Activated CD8-positive, alpha-beta memory T cell treated with anti-CD3 and anti-CD28 coated beads, Interleukin-2, amount 50 U/mL, for 1 hour (primary cell): ENCODE measurements at regions not wholly inside any gene's neighbourhood (a gene's known extent, or its start where the extent isn't known, plus 50 kb on each side); places are given as distances from the start of the nearest gene placed in this dataset.

ENCODE experiments used
- DNase-seq: peaks from one replicate; pipeline ENCODE4 v3.0.0-alpha.2; 2020; ENCODE audit errors: extremely low read depth

DNA sequence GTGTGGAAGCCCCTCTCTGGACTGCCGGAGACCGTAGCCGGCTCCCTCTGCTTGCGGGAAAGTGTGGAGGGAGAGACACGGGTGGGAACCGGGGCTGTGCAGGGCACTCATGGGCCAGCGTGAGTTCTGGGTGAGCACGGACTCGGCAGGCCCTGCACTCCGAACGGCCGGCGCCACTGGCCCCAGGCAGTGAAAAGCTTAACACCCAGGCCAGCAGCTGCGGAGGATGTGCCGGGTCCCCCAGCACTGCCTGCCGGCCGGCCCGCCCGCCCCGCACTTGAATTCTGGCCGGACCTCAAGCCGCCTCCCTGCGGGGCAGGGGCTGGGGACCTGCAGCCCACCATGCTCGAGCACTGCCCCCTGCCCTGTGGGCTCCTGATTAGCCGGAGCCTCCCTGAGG, 147.0 kb downstream of the FGF9 start:
- no peak for DNase-seq

DNA sequence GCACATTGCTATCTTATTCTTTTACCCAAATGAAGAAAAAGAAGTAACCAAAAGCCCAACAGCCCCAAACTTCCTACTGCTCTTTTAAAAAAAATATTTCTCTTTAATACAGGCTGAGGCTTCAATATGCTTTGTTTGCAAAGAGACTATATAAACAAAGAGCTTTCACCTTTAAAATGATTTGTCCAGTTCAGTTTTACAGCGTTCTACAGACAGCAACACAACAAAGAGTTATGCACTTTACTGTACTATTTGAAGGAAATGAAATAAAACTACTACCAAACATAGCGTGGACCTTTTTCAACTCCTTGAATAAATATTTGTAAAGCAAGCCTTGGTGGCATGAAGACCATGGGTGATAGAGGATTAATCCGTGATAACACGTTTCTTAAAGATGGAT, 151.2 kb downstream of the FGF9 start:
- no peak for DNase-seq

DNA sequence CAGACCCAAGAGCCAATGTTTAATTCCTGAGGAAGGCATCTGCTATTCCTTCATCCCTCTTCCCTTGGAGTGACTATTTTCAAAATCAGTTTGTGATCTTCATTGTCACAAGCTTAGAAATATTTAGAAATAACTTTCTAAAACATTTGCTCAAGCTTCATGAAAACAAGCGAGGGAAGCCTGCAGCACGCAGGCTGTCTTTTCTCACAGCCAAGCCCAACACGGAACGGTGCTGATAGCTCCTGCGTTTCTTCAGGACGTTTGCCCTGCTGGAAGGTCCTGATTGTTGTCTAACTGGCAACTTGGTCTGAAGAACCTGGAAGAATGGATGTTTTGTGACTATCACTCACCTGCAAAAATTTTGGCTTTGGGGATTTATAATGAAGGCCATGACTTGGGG, 152.5 kb downstream of the FGF9 start:
- DNase-seq: no peak

DNA sequence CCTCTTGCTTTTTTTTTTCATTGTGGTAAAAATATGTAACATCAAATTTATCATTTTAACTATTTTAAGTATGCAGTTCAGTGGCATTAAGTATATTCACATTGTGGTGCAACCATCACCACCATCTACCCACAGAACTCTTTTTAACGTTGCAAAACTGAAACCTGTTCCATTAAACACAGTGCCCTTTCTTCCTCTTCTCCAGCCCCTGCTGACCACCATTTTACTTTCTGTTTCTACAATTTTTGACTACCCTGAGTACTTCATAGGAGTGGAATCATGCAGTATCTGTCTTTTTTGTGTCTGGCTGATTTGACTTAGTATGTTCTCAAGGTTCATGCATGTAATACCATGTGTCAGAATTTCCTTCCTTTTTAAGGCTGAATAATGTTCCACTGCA, 153.1 kb downstream of the FGF9 start:
- DNase-seq: no peak

DNA sequence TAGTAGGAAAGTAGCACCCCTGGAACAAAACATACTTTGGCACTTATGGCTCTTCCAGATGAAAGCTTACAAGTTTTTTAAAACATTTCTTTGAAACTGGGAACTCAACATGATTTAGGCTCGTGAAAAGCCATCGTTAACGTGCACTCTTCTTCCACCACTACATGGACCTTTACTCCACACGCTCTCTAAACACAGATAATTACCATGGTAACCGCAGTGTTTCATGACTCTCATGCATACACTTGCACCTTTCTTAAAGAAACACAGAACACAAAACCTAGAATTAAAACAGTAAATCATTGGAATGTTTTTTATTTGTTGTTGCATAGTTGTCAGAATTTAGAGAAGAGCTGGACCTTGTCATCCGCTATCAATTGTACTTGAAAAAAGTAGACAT, 154.3 kb downstream of the FGF9 start:
- DNase-seq: no peak

DNA sequence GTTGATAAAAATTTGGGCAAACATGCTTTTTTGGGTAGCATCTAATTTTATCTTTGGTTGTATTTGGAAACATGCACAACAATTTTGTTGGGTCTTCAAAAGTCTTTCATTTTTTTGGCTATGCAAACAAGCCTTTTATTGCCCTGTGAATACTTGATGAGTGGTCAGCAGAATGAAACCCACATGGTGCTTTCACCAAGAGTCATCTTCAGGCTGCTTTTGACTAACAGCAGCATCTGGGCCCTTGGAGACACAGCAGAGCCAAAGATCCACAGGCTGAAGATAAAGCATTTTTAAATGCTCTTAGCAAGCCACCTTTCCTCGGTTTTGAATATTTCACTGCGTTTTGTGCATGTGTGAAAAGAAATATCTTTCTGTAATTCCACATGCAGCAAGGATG, 154.9 kb downstream of the FGF9 start:
- DNase-seq: no peak

DNA sequence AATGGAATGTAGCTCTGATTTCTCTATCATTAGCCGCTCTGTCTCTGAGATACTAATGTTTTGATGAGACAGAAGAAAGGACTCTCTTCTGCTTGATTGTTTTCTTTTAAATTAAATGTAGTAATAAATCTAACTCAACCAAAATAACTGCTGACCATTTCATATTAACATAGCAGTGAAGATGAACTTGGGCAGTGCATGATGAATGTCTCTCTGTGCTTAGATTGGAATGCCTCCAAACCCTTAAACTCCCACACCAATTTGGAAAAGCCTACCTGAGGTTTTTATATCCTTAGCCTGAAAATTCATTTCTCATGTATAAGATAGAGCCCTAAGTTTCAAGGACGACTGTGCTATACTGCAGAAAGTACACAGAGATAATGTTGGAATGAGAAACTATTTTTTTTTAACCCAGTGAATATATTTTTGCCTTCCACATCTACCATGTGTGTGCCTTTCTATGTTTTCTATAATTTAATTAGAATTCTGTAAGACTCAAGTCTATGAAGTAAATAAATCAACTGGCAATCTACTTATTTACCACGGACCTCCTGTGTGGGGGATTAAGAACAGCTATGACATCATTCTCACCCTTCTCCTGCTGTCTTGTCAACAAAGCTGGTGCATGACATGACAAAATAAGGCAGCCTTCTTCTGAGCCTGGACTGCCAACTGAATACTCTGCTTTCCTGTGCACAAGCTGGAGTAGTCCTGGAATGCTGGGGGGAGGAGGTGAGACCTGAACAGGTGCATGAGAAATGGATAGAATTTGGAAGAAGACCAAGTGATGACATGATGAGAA, 155.5 kb downstream of the FGF9 start:
- DNase-seq: no peak

DNA sequence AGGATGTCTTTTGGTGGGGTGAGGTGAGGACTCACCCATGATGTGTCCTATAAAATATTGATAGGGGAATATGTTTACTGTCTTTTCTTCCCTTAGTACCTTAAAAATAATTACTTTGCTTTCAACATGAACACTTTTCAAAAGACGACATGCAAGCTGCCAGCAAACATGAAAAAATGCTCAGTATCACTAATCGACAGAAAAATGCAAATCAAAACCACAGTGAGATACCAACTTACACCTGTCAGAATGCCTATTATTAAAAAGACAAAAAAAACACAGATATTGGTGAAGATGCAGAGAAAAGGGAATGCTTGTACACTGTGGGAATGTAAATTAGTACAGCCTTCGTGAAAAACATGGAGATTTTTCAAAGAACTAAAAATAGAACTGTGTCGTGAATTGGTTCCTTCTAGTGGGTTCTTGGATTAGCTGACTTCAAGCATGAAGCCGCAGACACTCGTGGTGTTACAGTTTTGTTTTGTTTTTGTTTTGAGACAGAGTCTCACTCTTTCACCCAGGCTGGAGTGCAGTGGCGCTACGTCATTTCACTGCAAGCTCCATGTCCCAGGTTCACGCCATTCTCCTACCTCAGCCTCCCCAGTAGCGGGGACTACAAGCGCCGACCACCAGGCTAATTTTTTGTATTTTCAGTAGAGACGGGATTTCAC, 160.9 kb downstream of the FGF9 start:
- DNase-seq: no peak

DNA sequence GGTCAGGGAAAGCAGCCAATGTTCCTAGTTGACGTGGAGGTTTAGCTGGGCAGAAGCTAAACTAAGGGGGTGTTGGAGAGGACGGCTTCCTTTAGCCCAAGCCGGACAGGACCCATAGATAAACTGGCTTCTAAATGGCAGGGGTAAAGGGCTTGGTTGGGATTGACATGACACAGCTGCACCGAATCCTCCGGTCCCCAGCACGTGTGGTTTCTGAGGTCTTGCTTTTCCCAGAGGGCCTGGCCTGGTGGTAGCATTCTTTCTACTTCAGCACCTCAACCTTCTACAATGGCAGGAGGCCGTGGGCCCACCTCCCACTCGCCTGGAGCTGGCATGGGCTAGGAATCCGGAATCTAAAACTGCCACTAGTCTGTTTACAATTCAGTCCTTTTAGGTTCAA, 163.0 kb downstream of the FGF9 start:
- DNase-seq: no peak

DNA sequence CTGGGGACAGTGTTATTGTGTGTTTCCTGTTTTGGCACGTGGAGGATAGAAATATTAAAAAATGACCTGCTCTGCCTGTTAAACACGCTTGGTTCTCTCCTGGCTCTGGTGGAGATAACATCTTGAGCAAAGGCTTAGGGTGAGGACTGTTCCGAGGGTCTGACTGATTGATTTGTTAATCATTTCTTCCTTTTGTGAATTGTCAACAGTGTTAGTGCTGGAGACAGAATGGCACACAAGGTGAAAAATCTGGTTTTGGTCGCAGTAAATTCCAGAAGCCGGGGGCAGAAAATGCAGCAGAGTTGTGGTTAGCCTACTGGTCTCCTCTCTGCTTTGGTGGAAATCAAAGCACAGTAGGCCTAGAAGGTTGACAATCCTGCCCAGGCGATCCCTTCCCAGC, 163.6 kb downstream of the FGF9 start:
- DNase-seq: no peak

DNA sequence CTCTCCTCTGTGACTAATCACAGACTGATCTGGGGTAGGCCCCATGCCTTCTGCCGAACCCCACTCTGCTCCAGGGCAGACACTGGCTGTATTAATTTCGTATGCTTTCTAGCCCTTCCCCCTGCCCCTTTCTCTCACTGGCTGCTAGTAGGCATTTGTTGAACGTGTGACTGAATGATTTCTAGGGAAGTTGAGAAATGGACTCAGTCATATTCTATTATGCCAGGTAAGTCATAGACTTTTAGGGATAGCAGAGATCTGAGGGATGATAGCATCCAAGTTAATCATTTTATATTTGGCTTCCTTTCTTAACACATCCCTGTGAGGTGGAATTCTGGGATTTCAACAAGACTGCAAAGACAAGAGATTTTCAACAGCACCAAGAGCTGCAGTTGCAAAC, 166.4 kb downstream of the FGF9 start:
- no peak for DNase-seq

DNA sequence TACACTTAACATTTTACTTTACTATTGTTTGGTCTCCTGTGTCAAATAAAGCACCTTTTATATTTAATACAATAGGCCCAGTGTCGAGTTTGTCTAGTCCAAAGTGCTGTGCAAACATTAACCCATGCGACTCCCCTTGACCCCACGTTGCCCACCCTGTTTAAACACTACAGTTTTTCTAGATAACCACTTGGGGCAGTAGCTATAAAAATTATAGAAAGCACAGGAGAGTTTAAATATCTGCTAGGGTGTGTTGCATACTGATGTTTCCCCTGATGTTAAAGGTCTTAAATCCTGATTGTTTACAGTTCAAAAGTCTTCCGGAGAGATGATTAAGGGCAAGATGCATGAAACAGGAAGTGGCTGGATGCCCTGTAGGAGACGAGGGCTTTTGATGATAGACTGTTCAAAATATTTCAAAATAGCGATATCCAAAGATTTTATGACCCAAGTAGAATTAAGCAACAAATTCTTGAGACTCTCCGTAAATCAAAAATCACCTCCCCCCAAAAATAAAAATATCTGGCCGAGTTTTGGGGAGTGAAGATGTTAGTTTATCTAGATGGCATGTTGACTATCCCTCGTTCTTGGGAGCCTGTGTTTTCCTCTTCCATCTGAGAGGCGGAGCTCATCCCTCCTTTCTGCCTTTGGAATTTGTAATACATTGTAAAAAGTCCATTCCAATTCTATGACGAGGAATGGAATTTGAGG, 167.1 kb downstream of the FGF9 start:
- no peak for DNase-seq

DNA sequence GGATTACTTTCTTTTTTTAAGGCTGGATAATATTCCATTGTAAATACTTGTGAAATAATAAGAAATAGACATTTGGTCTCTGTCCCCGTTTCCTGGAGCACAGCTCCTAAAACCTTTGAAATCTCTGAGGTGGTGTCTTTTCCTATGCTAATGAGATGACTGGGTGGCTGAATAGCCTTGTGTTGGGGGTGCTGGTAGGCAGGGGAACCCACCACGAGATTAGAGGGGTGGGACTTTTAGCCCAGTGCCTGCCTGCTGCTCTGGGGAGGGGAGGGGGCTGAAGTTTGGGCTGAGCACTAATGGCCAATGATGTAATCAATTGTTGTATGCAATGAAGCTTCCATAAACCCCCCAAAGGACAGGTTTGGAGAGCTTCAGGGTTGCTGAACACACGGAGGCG, 175.7 kb downstream of the FGF9 start:
- DNase-seq: no peak

DNA sequence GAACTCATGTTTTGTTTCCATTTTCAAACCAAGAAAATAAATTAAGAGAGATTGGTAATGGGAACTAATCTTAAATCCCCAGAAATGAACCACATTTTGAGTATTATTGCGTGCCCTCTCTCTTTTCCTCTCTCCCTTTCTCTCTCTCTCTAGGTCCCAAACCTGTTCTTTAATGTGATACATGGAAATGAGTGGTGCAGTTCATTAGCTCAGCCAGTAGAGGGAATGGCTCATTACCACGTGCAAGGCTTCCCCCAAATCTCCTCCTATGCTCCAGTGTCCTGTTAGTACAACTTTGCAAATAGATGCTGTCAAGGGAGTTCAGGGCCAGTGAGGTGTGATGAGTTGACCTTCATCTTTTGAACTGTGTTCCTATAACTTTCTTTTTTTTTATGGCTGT, 178.4 kb downstream of the FGF9 start:
- DNase-seq: no peak

DNA sequence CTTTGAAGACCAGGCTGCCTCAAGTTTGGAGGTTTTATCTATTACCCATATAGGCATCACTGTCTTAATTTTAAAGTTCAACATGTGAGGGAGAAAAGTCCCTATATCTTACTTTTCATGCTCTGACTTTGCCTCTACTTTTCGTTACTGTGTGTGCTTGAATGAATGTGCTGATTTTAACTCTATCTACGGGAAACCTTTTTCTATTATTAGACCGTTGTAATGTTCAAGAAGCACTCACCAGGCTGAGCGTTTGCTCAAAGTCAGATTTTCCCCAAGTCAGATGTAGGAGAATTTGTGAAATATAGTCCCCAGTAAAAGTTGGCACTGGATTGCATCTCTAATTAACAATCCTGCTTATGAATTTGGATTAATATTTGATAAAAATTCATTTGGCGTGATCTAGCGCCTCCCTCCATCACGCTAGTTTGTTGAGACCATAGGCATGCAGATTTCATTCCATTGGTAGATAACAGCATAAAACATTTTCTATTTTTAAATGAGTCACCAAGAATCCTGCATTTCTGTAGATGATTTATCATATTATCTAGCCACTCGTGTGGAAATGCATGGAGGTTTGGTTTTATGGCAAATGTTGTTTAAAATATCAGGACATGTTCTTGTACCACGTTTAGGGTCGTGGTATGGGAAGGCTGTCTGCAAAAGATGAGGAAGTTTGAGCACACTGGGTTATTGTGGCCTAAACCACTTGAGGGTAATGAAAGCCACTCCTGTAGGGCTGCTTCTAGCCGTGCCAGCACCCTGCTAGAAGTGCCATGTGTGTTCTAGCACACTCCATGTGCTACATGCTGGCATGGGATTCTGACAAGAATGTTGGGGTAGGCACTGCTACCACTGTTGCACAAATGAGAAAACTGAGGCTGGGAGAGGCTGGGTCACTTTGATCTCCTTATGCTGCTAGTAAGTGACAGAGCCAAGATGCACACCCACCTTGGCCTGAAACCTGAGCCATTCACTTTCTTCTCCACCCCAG, 179.4 kb downstream of the FGF9 start:
- DNase-seq: no peak

DNA sequence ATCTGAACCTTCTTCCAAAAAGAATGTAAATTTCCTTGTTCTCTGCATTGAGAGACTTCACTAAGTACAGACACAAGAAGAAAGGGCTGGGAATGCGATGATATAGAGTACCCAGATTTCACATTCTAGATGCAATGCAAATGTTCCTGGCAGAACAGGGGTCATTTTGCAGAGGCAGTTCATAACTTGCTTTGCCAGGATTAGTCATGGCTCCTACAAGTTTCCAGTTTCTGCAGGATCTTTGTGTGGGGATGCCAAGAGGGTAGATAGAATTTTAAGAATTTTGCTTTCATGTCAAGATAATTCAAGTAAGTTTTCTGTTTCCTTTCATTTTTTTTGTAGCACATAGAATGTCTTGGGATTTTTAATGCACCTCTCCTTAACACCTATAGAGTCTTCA, 181.2 kb downstream of the FGF9 start:
- no peak for DNase-seq

DNA sequence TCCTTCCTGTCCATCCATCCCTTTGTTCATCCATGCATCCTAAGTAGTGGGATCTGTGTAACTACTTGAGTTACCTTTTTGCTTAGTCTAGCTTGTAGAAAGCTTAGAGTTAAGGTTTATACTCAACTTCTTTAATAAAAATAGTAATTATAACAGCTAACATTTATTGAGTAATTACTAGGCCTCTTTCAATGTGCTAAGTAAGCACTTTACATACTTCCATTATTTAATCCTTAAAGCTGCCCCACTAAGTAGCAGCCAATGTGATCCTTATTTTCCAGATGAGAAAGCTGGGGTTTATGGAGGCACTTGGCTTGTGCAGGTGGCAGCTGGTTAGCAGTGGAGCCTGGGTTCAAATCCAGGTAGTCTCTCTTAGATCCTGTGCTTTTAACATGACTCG, 182.9 kb downstream of the FGF9 start:
- no peak for DNase-seq

DNA sequence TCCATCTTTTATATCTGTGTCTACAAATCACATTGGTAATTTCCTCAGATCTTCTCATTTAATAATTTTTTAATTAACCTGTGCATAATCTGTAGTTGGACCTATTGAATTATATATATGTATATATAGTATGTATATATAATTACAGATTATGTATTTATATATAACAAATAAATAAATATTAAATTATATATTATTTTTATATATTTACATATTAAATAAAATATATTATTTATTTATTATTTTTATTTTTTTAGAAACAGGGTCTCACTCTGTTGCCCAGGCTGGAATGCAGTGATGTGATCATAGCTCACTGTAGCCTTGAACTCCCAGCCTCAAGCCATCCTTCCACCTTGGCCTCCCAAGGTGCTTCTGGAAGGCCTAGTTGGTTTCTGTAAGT, 197.9 kb downstream of the FGF9 start:
- DNase-seq: no peak

DNA sequence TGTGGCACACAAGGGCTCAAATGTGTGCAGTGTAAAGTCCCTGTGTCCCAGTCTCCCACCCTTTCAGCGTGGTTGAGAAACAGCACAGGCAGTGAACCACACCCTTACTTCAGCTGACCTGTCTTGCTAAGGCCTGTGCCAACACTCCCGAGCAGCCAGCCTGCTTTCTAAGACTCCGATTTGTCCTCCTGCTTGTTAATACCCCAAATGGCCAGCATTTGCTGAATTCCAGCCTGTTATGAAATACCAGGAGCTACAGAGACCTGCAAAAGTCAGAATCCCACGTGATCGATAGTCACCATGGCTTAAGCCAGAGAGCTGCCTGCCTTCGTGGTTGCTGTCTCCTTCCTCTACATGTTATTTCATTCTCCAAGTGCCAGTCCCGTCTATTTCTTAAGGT, 200.5 kb downstream of the FGF9 start:
- DNase-seq: no peak

DNA sequence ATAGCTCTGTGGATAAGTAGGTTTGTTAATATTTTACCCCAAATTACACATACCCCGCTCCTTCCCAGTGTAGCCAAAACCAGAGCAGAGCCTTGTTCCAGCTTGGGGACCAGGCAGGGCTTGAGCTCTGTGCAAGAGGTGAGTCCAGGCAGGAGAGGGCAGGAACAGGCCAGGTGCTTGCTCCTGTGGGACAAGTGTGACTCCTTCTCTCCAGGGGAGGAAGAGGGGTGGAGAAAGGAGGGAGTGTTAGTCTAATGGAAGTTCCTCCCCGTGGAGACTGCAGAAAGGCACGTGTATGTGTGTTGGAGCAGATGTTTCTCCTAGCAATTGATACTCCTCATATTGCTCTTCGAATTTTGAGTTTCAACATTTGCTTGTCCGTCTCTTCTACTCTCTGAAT, 201.0 kb downstream of the FGF9 start:
- no peak for DNase-seq

DNA sequence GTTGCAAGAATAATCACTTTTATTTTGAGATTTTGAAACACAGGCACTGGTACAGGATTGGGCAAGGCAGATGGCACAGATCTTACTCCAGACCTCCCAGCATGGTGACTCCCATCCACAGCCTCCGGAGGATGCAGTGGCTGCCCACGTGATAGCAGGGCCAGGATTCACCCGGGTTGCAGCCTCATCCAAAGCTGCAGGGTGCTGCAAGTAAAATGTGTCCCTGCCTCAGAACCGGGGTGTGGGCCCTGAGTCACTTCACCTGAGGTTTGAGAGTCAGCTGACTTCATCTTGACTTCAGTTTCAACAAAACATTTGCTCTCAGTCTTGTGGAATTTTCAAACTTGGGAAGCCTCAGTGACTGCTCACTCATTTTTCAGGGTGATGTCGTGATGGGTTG, 201.9 kb downstream of the FGF9 start:
- no peak for DNase-seq

DNA sequence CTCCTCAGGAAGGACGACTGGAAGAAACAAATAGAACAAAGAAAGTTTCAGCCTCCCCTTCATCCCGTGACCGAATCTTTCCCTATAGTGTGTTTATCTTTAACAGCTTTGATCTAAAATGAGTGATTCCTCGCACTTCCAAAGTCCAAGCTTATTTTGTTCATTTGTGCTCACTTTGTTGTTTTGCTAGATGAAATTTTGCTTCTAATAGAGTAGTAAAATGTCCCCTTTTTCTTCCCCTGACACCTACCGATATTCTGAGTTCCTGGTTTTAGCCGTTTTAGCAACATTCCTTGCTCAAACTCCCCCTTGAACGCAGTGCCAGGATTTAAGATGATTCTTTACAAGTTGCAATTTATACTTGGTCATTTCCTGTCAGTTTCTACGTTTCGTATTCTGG, 204.2 kb downstream of the FGF9 start:
- DNase-seq: no peak
